BJ (cell line): ENCODE measurements at regions not wholly inside any gene's neighbourhood (a gene's known extent, or its start where the extent isn't known, plus 50 kb on each side); places are given as distances from the start of the nearest gene placed in this dataset.

Source experiments
- CTCF ChIA-PET: fragments of 350-600 bp; formaldehyde crosslinking; extraction: SDS; loops from one replicate; lab custom pipeline; 2021; ENCODE audit warnings: antibody characterized with exemption, inconsistent platforms; lab: Yijun Ruan, JAX
- POLR2A ChIA-PET: fragments of 300-600 bp; sonication (Branson Sonifier 250); formaldehyde crosslinking; extraction: SDS; loops from one replicate; lab custom pipeline; 2021; ENCODE audit warnings: antibody characterized with exemption; lab: Charles Lee
- DNase-seq: peaks from one replicate; pipeline ENCODE4 v3.0.0-alpha.2; 2011; ENCODE audit warnings: low read depth
- H3K27me3 ChIP-seq: 2 replicates; pipeline ENCODE4 v1.6.0; 2011; ENCODE audit warnings: low read length; ENCODE audit not compliant: control insufficient read depth, insufficient read depth
- H3K36me3 ChIP-seq: 2 replicates; pipeline ENCODE4 v1.5.1; 2011; ENCODE audit warnings: low read length; ENCODE audit not compliant: control insufficient read depth, insufficient read depth
- H3K4me3 ChIP-seq: 2 replicates; pipeline ENCODE4 v1.5.1; 2011; ENCODE audit warnings: low read depth, mild to moderate bottlenecking, control low read depth, low read length
- CTCF ChIP-seq: IDR thresholded peaks from 2 replicates; pipeline ENCODE4 v1.5.1; 2011; ENCODE audit warnings: low read depth, mild to moderate bottlenecking, control low read depth, inconsistent platforms, low read length, moderate library complexity; ENCODE audit not compliant: insufficient read depth

GRCh38 chr5:86411596-86411995 lies 206.1 kb upstream of the COX7C start:
- no peak for TF ChIP-seq CTCF
- no peak for DNase-seq
- ChIA-PET CTCF (no interaction called here), POLR2A (no interaction called here)
- no peaks in the 10 kb centered on the region for H3K36me3 ChIP-seq
- no peaks in the 10 kb centered on the region for H3K27me3 ChIP-seq
- no peak overlapping the region for H3K4me3 ChIP-seq

- POLR2A ChIA-PET = no interaction called here
Observed at GRCh38 chr5:86427158-86427557, 190.6 kb upstream of the COX7C start.

GRCh38 chr5:86439593-86440110 lies 178.1 kb upstream of the COX7C start:
- ChIA-PET CTCF (interaction anchor here (1.5 kb wide), 1 partner anchor 16 kb away, joined by 3 read pairs; no protein-coding TSS in a partner anchor), POLR2A (no interaction called here)
- DNase-seq = no peak
- H3K36me3 ChIP-seq = no peaks in the 10 kb centered on the region
- H3K27me3 ChIP-seq = no peaks in the 10 kb centered on the region
- no peak for TF ChIP-seq CTCF
- H3K4me3 ChIP-seq = no peak overlapping the region

More at GRCh38 chr5:86427158-86427557, 190.6 kb upstream of the COX7C start:
- Histone ChIP-seq H3K4me3 (no peak overlapping the region), H3K27me3 (no peaks in the 10 kb centered on the region), H3K36me3 (no peaks in the 10 kb centered on the region)
- CTCF ChIA-PET = no interaction called here
- DNase-seq = no peak
- no peak for TF ChIP-seq CTCF

- no peak for TF ChIP-seq CTCF
- ChIA-PET POLR2A (no interaction called here), CTCF (no interaction called here)
- no peaks in the 10 kb centered on the region for H3K36me3 ChIP-seq
- H3K4me3 ChIP-seq = no peak overlapping the region
- no peak for DNase-seq
- no peaks in the 10 kb centered on the region for H3K27me3 ChIP-seq
Observed at GRCh38 chr5:86442036-86442745, 175.6 kb upstream of the COX7C start.

GRCh38 chr5:86447362-86447761 lies 170.4 kb upstream of the COX7C start:
- CTCF ChIA-PET = no interaction called here
- Histone ChIP-seq H3K36me3 (no peaks in the 10 kb centered on the region), H3K27me3 (no peaks in the 10 kb centered on the region), H3K4me3 (no peak overlapping the region)
- POLR2A ChIA-PET = no interaction called here
- no peak for DNase-seq
- no peak for TF ChIP-seq CTCF
